Fibroblast of upper back skin (primary cell): ENCODE measurements at regions not wholly inside any gene's neighbourhood (a gene's known extent, or its start where the extent isn't known, plus 50 kb on each side); places are given as distances from the start of the nearest gene placed in this dataset.
A peak's percentile ranks its signal among the peaks of the same experiment; 100 is the strongest.

ENCODE experiments used
- DNase-seq: peaks from one replicate; pipeline ENCODE4 v3.0.0-alpha.2; 2013

DNA sequence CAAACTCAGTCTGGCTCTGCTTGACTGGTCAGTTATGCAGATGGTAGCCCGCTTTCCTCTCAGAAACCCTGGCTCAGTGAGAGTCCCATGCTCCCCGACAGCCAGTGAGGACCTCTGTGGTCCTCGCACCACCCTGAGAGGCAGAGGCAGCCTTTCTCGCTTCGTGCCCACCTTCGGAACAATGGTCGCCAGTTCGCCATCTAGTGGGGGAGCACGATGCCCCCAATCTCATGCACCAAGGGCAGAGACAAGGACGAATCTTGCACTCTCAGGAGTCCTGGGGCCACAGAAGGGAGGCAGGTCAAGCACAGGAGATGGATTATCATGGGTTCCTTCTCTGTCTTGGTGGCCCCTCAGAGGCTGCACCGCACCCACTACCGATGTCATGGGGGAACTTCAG is 75.2 kb downstream of the RHCG start:
- DNase-seq: no peak

- DNase-seq: peak; percentile 38
Measured at GRCh38 chr15:89419370-89419984, 76.9 kb downstream of the RHCG start.

DNA sequence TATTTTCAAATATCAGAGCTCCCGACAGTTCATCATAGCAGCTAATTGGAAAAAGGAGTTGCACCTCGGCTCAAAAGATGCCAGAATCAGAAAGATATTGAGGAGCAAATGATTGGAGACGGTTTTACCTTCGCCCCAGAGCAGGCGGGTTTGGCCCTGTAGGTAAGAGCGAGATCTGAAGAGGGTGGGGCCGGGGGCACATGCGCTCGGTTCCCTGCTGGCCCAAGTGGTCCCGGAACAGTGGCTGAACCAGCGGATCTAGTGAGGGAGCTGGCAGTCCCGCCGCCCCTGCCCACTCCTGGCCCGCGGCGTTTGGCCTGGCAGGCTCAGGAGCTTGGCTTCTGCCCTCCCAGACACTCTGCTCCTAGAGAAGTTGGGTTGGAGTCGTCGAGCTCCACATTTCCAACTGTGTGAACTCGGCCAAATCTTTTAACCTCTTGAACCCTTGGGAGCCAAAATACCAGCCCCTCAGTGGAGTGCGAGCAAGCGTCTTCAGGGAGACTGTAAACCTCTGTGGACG is 79.1 kb downstream of the RHCG start:
- DNase-seq: no peak

DNA sequence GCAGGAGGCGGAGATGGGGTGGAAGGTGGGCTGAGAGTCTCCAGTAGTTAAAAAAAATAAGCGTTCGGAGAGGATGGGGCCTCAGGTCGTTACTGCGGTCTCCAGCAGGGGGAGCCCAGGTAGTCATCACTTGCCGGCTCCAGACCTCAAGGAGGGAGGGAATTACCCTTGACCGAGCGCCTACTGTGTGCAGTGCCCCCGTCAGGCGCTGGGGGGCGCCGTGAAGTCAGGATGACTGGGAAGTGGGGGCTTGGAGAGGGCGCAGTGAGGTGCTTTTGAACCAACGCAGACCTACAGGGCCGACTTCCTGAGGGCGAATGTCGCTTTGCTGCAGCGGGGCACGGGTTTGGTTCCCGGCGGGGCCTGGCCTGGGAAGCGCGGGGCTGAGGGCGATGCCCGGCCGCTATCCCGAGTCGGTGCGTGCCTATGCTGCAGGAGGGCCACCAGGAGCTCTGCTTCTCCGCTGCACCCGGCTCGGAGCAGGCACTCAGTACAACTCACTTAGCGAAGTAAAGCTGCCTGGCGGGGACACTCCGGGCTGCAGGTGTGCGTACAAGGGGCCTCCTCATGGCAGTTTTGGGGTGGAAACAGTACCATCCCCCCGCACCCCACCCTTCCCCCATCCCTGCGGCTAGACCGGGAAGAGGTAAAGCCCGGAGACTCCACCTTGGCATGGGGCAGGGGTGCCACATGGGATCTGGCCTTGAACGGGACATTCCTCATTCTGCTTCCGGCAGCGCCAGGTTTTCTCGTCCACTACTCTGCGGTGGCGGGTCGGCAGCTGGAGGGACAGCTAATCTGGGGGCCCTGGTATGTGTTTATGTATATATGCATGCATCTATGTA is 79.8 kb downstream of the RHCG start:
- peak; percentile 28 for DNase-seq

DNA sequence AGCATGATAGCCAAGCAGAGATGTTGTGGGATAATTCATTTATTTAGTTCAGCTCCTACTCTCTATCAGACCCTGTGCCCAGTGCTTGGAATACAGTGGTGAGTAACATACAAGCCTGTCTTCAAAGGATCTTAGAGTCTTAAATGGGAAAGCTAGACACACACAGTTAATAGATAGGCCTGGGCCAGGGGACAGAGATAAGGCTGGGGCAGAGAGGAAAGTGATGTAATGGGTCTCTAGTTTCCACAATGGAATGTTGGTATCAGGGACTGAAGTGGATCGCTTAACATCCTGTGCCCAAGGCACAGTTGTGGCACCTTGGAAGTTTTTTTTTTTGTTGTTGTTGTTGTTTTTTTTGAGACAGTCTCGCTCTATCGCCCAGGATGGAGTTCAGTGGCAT is 79.9 kb upstream of the POLG start:
- DNase-seq: no peak

GRCh38 chr15:89413877-89414276 is 79.3 kb upstream of the POLG start:
- DNase-seq: no peak

GRCh38 chr15:89412905-89413411 is 78.3 kb upstream of the POLG start:
- no peak for DNase-seq

GRCh38 chr15:89410039-89410435 is 75.4 kb upstream of the POLG start:
- no peak for DNase-seq

GRCh38 chr15:89409184-89410038 is 74.8 kb upstream of the POLG start:
- DNase-seq: no peak

GRCh38 chr15:89408372-89409183 is 74.0 kb upstream of the POLG start:
- no peak for DNase-seq

- no peak for DNase-seq
Measured at GRCh38 chr15:89406940-89407607, 72.5 kb upstream of the POLG start.

DNA sequence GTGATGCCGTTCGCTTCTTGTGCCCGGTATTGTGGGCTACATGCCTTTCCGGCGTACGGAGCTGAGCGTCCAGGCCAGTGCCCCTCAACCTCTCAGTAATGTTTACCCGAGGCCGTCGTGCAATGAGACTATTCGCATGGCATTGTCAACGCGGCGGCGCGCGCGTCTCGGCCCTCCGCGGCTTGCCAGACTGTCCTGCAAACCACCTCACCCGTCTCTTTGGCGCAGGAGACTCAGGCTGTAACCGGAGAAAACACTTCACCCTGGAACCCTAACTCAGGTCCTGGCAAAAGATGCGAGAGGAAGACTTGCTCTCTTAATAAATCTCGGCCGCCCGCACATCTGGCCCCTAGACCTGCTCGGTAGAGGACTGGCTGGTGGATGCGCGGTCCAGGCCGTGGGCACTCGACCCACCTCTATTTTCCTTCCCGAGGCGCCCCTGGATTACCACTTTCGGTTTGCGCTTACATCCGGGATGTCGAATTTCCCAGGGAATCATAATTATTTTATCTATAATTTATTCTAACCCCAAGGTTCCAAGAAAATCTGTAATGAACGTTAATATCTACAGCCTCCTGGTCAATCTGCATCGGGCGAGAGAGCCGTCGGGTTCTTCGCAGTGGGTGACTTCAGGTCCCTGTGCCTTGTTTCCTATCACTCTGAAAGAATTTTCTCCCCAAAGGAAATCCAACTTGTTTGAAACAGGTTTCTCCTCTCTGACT is 71.8 kb upstream of the POLG start:
- no peak for DNase-seq

DNA sequence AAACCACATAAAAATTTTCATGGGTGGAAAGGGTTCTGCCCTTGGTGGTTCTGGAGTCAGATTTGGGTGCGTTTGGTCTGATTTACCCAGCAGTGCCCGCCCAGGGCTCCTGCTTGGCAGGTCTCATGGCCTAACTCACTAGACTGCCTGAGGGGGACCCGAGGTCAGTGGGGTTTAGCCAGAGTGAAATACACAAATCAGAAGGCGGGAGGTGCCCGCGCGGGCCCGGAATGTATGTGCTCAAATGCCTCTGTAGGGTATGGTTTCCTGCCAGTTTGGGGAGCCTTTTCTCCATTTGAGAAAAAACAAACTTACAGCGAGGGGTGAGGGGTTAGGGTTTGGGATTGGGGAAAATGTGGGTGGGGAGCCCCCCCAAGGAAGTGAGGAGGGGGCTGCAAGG is 70.9 kb upstream of the POLG start:
- no peak for DNase-seq

DNA sequence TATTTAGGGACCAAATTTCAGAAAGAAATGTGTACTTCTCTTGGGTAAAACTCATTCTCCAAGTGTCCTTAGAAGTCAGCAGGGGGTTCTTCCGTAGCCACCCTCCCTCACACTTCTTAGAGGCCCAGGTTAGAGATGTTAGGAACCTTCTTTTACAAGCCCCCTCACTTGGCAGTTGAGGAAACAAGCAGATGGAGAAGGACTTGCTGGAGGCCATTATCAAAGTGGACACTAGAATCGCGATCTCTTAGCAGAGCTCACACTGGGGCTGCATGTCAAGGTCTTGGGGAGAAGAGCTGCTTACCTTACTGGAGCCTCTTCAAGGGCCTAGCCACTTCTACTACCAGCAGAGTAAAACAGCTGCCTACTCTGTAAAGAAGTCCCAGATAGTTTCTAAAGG is 69.4 kb upstream of the POLG start:
- no peak for DNase-seq

- no peak for DNase-seq
Measured at GRCh38 chr15:89402518-89402805, 67.8 kb upstream of the POLG start.

- peak; percentile 8 for DNase-seq
Measured at GRCh38 chr15:89401631-89402517, 67.2 kb upstream of the POLG start.

DNA sequence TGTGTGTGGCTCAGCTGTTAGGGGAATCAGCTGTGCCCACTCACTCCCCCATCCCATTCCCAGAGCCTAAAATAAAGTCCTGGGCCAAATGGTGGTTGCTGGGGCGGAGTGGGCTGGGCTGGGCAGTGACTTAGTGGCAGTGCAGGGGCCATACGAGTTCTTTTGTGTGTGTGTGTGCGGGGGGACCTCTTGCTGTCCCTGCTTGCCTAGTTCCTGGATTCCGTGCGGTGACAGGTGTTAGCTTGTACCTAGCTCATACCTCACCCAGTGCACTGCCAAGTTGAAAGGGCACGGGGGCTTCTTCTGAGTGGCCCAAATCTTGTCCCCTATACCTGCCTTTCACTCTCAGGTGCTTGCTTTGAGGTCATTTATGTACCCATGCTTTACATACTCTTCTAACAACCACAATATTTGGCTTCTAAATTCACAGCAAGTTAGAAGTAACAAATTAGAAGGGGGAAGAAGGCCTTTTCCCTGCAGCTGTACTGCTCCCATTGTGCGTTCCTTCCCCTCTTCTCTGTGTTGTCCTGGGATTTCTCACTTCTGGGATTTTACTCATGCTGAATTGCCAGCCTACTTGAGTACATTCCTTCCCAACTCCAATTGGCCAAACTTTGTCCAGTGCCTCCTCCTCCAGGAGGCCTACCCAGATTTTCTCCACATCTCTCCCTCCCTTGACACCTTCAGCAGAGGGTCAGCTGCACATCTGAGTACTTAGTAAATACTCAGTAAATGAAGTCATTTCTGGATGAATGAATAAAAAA is 66.3 kb upstream of the POLG start:
- no peak for DNase-seq

GRCh38 chr15:89400116-89400781 is 65.6 kb upstream of the POLG start:
- no peak for DNase-seq
